Chondrocyte (in vitro differentiated cells): ENCODE measurements at regions not wholly inside any gene's neighbourhood (a gene's known extent, or its start where the extent isn't known, plus 50 kb on each side); places are given as distances from the start of the nearest gene placed in this dataset.

Source experiments
- DNase-seq: peaks from one replicate; pipeline ENCODE4 v3.0.0; 2021; ENCODE audit warnings: mixed read lengths, low spot score
- H3K27ac Mint-ChIP-seq: one replicate; pipeline ENCODE4 v1.8.0; 2021; ENCODE audit warnings: mild to moderate bottlenecking, moderate library complexity, mixed read lengths; ENCODE audit not compliant: unreplicated experiment
- H3K27me3 Mint-ChIP-seq: 2 replicates; pipeline ENCODE4 v1.8.0; 2021; ENCODE audit warnings: low read depth, mixed read lengths
- H3K36me3 Mint-ChIP-seq: 2 replicates; pipeline ENCODE4 v1.8.0; 2021; ENCODE audit warnings: low read depth, mixed read lengths
- H3K4me1 Mint-ChIP-seq: 2 replicates; pipeline ENCODE4 v1.8.0; 2021; ENCODE audit warnings: low read depth, mild to moderate bottlenecking, mixed read lengths
- H3K4me3 Mint-ChIP-seq: one replicate; pipeline ENCODE4 v1.8.0; 2021; ENCODE audit warnings: mild to moderate bottlenecking, moderate library complexity, mixed read lengths; ENCODE audit not compliant: unreplicated experiment
- H3K9me3 Mint-ChIP-seq: 2 replicates; pipeline ENCODE4 v1.8.0; 2021; ENCODE audit warnings: low read depth, mixed read lengths
- CTCF ChIP-seq: fragments of 200-600 bp; sonication (generic); IDR thresholded peaks from 2 replicates; pipeline ENCODE4 v1.5.0; 2021; ENCODE audit warnings: antibody characterized with exemption, mild to moderate bottlenecking, moderate library complexity

DNA sequence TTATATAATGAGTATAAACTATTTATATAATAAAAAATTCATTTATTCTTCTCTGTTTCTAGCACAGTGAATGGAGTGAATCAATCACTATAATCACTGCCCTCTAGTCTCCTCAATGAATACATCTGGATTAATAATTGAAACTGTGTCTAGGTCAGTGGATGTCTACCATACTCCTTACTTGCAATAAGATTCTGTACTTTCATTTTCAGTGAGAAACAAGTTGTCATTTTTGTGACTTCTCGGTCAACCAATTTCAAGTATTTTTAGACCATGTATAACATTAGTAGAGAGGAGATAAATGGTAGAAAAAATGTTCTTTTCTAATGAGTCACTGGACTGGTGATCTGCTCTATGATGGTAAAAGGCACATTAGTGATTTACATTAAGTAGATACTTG lies 799.6 kb upstream of the CHAC2 start:
- Mint-ChIP-seq H3K27ac (no peak overlapping the region), H3K4me1 (no peaks in the 10 kb centered on the region), H3K9me3 (no peaks in the 10 kb centered on the region), H3K36me3 (no peaks in the 10 kb centered on the region), H3K4me3 (no peak overlapping the region), H3K27me3 (no peaks in the 10 kb centered on the region)
- TF ChIP-seq CTCF, result no peak
- no peak for DNase-seq

- Mint-ChIP-seq H3K9me3 (no peaks in the 10 kb centered on the region), H3K36me3 (no peaks in the 10 kb centered on the region), H3K27ac (no peak overlapping the region), H3K27me3 (no peaks in the 10 kb centered on the region), H3K4me3 (no peak overlapping the region), H3K4me1 (no peaks in the 10 kb centered on the region)
- DNase-seq, result no peak
- no peak for TF ChIP-seq CTCF
Measured at GRCh38 chr2:52964916-52965530, 802.6 kb upstream of the CHAC2 start.

GRCh38 chr2:52961403-52961802 lies 806.2 kb upstream of the CHAC2 start:
- Mint-ChIP-seq H3K27me3 (no peaks in the 10 kb centered on the region), H3K27ac (no peak overlapping the region), H3K4me3 (no peak overlapping the region), H3K9me3 (no peaks in the 10 kb centered on the region), H3K36me3 (no peaks in the 10 kb centered on the region), H3K4me1 (no peaks in the 10 kb centered on the region)
- no peak for DNase-seq
- no peak for TF ChIP-seq CTCF

- Mint-ChIP-seq H3K4me1 (no peaks in the 10 kb centered on the region), H3K27ac (no peak overlapping the region), H3K27me3 (peaks cover 2% of the 10 kb centered on the region), H3K9me3 (no peaks in the 10 kb centered on the region), H3K36me3 (no peaks in the 10 kb centered on the region), H3K4me3 (no peak overlapping the region)
- DNase-seq, result no peak
- TF ChIP-seq CTCF, result no peak
Measured at GRCh38 chr2:52960881-52961280, 806.7 kb upstream of the CHAC2 start.

GRCh38 chr2:52959801-52960200 lies 807.8 kb upstream of the CHAC2 start:
- Mint-ChIP-seq H3K27ac (no peak overlapping the region), H3K4me1 (no peaks in the 10 kb centered on the region), H3K36me3 (no peaks in the 10 kb centered on the region), H3K9me3 (no peaks in the 10 kb centered on the region), H3K4me3 (no peak overlapping the region), H3K27me3 (peaks cover 2% of the 10 kb centered on the region)
- TF ChIP-seq CTCF, result no peak
- DNase-seq, result no peak
